ENCODE measurements at regions not wholly inside any gene's neighbourhood (a gene's known extent, or its start where the extent isn't known, plus 50 kb on each side); places are given as distances from the start of the nearest gene placed in this dataset.

- no peaks in the 10 kb centered on the region for H3K9me3 ChIP-seq
- H3K27me3 ChIP-seq (replicated peaks; ENCODE audit: insufficient read depth): no peaks in the 10 kb centered on the region
- H3K36me3 ChIP-seq: no peaks in the 10 kb centered on the region
- H3K27ac ChIP-seq: no peak overlapping the region
- DNase-seq (ENCODE audit: low spot score): no peak
- no peak overlapping the region for H3K4me3 ChIP-seq
- H3K4me1 ChIP-seq (ENCODE audit: control insufficient read depth in 1 of 2, low read depth in 2 of 2): peaks cover 1 to 16% of the 10 kb centered on the region in 2 donors
- ATAC-seq (ENCODE audit: insufficient number of reproducible peaks, low FRiP score, low read depth): no peak
- no peak for TF ChIP-seq CTCF (IDR thresholded peaks at IDR 0.05)
Measured at GRCh38 chr4:74539044-74539790, 94.3 kb downstream of the AREG start.

GRCh38 chr4:74540193-74540592, 95.3 kb downstream of the AREG start:
- H3K4me1 ChIP-seq (ENCODE audit: control insufficient read depth in 1 of 2, low read depth in 2 of 2): peaks cover 2 to 23% of the 10 kb centered on the region in 2 donors
- ATAC-seq (ENCODE audit: insufficient number of reproducible peaks, low FRiP score, low read depth) (no peak), DNase-seq (ENCODE audit: low spot score) (no peak)
- H3K36me3 ChIP-seq: no peaks in the 10 kb centered on the region
- H3K27me3 ChIP-seq (replicated peaks; ENCODE audit: insufficient read depth): no peaks in the 10 kb centered on the region
- no peak overlapping the region for H3K4me3 ChIP-seq
- no peaks in the 10 kb centered on the region for H3K9me3 ChIP-seq
- TF ChIP-seq CTCF (IDR thresholded peaks at IDR 0.05): no peak
- H3K27ac ChIP-seq: no peak overlapping the region

GRCh38 chr4:74541667-74542066, 96.7 kb downstream of the AREG start:
- DNase-seq (ENCODE audit: low spot score): no peak
- no peak for TF ChIP-seq CTCF (IDR thresholded peaks at IDR 0.05)
- H3K36me3 ChIP-seq: no peaks in the 10 kb centered on the region
- H3K27ac ChIP-seq: no peak overlapping the region
- no peaks in the 10 kb centered on the region for H3K9me3 ChIP-seq
- H3K27me3 ChIP-seq (replicated peaks; ENCODE audit: insufficient read depth): no peaks in the 10 kb centered on the region
- H3K4me1 ChIP-seq (ENCODE audit: control insufficient read depth in 1 of 2, low read depth in 2 of 2): peaks cover 2 to 27% of the 10 kb centered on the region in 2 donors
- no peak overlapping the region for H3K4me3 ChIP-seq
- no peak for ATAC-seq (ENCODE audit: insufficient number of reproducible peaks, low FRiP score, low read depth)

GRCh38 chr4:74543231-74543781, 98.4 kb downstream of the AREG start:
- H3K9me3 ChIP-seq: no peaks in the 10 kb centered on the region
- H3K4me3 ChIP-seq: no peak overlapping the region
- H3K27me3 ChIP-seq (replicated peaks; ENCODE audit: insufficient read depth): no peaks in the 10 kb centered on the region
- no peaks in the 10 kb centered on the region for H3K36me3 ChIP-seq
- DNase-seq (ENCODE audit: low spot score) (no peak), ATAC-seq (ENCODE audit: insufficient number of reproducible peaks, low FRiP score, low read depth) (no peak)
- H3K4me1 ChIP-seq (ENCODE audit: control insufficient read depth in 1 of 2, low read depth in 2 of 2): peaks cover 2 to 27% of the 10 kb centered on the region in 2 donors
- no peak for TF ChIP-seq CTCF (IDR thresholded peaks at IDR 0.05)
- H3K27ac ChIP-seq: no peak overlapping the region

- TF ChIP-seq CTCF (IDR thresholded peaks at IDR 0.05): no peak
- Histone ChIP-seq H3K27ac (no peak overlapping the region), H3K4me1 (ENCODE audit: control insufficient read depth in 1 of 2, low read depth in 2 of 2) (peaks cover 2 to 27% of the 10 kb centered on the region in 2 donors)
Measured at GRCh38 chr4:74543983-74544382, 99.0 kb downstream of the AREG start.

More at GRCh38 chr4:74543983-74544382, 99.0 kb downstream of the AREG start:
- DNase-seq (ENCODE audit: low spot score) (no peak), ATAC-seq (ENCODE audit: insufficient number of reproducible peaks, low FRiP score, low read depth) (no peak)
- Histone ChIP-seq H3K4me3 (no peak overlapping the region), H3K9me3 (no peaks in the 10 kb centered on the region), H3K27me3 (replicated peaks; ENCODE audit: insufficient read depth) (no peaks in the 10 kb centered on the region), H3K36me3 (no peaks in the 10 kb centered on the region)
